ENCODE measurements at regions not wholly inside any gene's neighbourhood (a gene's known extent, or its start where the extent isn't known, plus 50 kb on each side); places are given as distances from the start of the nearest gene placed in this dataset.

DNA sequence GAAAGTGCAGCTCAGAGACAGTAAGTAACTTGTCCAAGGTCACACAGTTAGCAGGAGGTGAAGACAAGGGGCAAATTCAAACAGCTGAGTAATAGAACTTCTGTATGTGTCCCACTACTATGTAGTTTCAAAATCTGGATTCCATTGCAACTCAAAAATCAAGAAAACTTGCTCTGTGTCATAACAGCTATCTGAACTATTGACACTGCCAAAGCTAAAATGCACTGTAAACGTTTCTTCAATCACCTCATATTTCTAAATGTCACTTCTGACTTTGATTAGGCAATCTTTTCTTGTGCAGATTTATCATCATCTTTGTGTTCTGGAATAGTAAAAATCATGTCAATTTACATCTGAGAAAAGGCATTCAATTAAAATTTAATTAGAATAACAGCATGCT, 957.6 kb downstream of the MRPL39 start:
- TF ChIP-seq, protein P1, sequence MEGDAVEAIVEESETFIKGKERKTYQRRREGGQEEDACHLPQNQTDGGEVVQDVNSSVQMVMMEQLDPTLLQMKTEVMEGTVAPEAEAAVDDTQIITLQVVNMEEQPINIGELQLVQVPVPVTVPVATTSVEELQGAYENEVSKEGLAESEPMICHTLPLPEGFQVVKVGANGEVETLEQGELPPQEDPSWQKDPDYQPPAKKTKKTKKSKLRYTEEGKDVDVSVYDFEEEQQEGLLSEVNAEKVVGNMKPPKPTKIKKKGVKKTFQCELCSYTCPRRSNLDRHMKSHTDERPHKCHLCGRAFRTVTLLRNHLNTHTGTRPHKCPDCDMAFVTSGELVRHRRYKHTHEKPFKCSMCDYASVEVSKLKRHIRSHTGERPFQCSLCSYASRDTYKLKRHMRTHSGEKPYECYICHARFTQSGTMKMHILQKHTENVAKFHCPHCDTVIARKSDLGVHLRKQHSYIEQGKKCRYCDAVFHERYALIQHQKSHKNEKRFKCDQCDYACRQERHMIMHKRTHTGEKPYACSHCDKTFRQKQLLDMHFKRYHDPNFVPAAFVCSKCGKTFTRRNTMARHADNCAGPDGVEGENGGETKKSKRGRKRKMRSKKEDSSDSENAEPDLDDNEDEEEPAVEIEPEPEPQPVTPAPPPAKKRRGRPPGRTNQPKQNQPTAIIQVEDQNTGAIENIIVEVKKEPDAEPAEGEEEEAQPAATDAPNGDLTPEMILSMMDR (IDR thresholded peaks at IDR 0.05), result no peak
- TF ChIP-seq POLR2A (IDR thresholded peaks at IDR 0.05), result no peak

Measured in body of pancreas (tissue), 4 donors.